ENCODE measurements at regions not wholly inside any gene's neighbourhood (a gene's known extent, or its start where the extent isn't known, plus 50 kb on each side); places are given as distances from the start of the nearest gene placed in this dataset.

DNA sequence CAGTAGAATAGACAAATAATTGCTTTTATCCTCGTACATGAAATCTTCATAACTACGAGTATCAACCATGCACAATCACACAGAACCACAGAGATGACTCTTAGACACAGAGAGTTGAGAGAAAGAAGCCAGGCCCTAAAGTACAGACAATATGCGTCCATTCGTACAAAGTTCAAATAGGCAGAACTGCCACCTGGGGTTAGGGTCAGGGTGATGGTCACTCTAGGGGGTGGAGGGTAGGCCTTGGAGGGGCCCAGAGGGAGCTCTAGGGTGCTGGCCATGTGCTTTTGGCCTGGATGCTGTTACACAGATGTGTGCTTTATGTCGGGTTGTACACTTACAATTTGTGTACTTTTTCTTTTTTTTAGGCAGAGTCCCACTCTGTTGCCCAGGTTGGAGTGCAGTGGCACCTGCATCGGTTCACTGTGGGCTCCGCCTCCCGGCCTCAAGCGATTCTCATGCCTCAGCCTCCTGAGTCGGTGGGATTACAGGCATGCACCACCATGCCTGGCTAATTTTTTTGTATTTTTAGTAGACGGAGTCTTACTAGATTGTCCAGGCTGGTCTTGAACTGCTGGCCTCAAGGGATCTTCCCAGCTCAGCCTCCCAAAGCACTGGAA lies 65.9 kb upstream of the KLF13 start:
- TF ChIP-seq, protein P1, sequence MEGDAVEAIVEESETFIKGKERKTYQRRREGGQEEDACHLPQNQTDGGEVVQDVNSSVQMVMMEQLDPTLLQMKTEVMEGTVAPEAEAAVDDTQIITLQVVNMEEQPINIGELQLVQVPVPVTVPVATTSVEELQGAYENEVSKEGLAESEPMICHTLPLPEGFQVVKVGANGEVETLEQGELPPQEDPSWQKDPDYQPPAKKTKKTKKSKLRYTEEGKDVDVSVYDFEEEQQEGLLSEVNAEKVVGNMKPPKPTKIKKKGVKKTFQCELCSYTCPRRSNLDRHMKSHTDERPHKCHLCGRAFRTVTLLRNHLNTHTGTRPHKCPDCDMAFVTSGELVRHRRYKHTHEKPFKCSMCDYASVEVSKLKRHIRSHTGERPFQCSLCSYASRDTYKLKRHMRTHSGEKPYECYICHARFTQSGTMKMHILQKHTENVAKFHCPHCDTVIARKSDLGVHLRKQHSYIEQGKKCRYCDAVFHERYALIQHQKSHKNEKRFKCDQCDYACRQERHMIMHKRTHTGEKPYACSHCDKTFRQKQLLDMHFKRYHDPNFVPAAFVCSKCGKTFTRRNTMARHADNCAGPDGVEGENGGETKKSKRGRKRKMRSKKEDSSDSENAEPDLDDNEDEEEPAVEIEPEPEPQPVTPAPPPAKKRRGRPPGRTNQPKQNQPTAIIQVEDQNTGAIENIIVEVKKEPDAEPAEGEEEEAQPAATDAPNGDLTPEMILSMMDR (IDR thresholded peaks at IDR 0.05) = no peak
- TF ChIP-seq SP1 (CRISPR knock-in tag; conservative IDR thresholded peaks at IDR 0.05) (no peak), FOXJ3 (CRISPR knock-in tag; IDR thresholded peaks at IDR 0.05; ENCODE audit: borderline replicate concordance) (no peak)
- TF ChIP-seq, protein P2, sequence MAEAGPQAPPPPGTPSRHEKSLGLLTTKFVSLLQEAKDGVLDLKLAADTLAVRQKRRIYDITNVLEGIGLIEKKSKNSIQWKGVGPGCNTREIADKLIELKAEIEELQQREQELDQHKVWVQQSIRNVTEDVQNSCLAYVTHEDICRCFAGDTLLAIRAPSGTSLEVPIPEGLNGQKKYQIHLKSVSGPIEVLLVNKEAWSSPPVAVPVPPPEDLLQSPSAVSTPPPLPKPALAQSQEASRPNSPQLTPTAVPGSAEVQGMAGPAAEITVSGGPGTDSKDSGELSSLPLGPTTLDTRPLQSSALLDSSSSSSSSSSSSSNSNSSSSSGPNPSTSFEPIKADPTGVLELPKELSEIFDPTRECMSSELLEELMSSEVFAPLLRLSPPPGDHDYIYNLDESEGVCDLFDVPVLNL (CRISPR knock-in tag; IDR thresholded peaks at IDR 0.05; ENCODE audit: borderline replicate concordance, low read depth) = no peak

Data from WTC11 (cell line).